ENCODE measurements at regions not wholly inside any gene's neighbourhood (a gene's known extent, or its start where the extent isn't known, plus 50 kb on each side); places are given as distances from the start of the nearest gene placed in this dataset.

DNA sequence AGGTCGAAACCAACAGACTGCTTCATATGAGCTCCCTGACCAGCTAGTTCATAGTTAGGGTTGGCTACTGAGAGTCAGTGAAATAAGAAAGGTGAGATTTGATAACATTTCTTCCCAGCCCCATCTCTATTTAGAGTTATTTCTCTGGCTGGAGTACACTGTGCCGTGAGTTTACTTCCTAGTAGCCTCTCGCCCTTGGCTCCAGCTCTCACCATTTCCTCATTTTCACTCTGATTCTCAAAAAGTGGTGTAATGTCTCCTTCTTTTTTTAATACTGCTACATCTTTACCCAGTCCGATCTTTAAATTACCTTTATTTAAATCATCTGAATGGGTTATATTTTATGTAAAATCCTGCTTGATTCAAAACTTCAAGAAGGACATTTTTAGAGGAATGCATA, 100.4 kb upstream of the FAM174A start:
- TF ChIP-seq POLR2A (IDR thresholded peaks at IDR 0.05; ENCODE audit: low read length), result no peak
- no peak for TF ChIP-seq GATA1 (IDR thresholded peaks at IDR 0.05; ENCODE audit: low read depth, low read length)

All from erythroblast (primary cell).